ENCODE measurements at regions not wholly inside any gene's neighbourhood (a gene's known extent, or its start where the extent isn't known, plus 50 kb on each side); places are given as distances from the start of the nearest gene placed in this dataset.

DNA sequence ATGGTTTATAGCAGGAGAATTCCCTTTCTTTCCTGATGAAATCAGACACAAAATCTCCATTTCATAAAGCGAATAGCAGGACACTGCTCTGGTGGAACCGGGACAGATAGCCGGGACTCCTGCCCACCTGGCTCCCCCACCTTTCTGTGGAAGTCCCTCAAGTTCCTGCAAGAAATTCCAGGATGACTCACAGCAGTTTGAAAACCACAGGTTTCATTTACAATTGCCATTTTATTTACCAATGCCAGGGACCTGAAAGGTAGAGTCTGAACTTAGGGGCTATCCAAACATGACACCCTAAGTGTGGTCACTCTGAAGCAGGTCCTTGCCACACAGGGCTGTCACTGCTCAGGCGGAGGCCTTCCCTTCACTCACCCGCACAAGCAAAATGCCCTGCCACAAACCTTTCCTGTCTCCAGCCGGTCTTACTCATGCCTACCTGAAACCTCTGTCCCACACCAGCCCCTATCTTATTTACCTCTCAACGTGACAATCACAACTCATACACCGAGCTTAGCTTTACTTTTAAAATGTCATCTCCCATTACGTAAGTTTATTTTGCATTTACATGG lies 63.3 kb upstream of the TAF1L start:
- no peaks in the 10 kb centered on the region; the same call in 1 of the 2 replicates for H3K27me3 ChIP-seq (replicated peaks; ENCODE audit: control insufficient read depth, insufficient read depth, low read length)
- DNase-seq (ENCODE audit: extremely low read depth, insufficient read length): no peak
- no peaks in the 10 kb centered on the region for H3K36me3 ChIP-seq (ENCODE audit: control insufficient read depth, insufficient read depth, low read length)
- TF ChIP-seq, protein P1, sequence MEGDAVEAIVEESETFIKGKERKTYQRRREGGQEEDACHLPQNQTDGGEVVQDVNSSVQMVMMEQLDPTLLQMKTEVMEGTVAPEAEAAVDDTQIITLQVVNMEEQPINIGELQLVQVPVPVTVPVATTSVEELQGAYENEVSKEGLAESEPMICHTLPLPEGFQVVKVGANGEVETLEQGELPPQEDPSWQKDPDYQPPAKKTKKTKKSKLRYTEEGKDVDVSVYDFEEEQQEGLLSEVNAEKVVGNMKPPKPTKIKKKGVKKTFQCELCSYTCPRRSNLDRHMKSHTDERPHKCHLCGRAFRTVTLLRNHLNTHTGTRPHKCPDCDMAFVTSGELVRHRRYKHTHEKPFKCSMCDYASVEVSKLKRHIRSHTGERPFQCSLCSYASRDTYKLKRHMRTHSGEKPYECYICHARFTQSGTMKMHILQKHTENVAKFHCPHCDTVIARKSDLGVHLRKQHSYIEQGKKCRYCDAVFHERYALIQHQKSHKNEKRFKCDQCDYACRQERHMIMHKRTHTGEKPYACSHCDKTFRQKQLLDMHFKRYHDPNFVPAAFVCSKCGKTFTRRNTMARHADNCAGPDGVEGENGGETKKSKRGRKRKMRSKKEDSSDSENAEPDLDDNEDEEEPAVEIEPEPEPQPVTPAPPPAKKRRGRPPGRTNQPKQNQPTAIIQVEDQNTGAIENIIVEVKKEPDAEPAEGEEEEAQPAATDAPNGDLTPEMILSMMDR (IDR thresholded peaks at IDR 0.05; ENCODE audit: insufficient read depth, low read length, poor library complexity, severe bottlenecking): no peak
- no peak overlapping the region for H3K4me3 ChIP-seq (replicated peaks; ENCODE audit: low read depth, low read length)

DNA sequence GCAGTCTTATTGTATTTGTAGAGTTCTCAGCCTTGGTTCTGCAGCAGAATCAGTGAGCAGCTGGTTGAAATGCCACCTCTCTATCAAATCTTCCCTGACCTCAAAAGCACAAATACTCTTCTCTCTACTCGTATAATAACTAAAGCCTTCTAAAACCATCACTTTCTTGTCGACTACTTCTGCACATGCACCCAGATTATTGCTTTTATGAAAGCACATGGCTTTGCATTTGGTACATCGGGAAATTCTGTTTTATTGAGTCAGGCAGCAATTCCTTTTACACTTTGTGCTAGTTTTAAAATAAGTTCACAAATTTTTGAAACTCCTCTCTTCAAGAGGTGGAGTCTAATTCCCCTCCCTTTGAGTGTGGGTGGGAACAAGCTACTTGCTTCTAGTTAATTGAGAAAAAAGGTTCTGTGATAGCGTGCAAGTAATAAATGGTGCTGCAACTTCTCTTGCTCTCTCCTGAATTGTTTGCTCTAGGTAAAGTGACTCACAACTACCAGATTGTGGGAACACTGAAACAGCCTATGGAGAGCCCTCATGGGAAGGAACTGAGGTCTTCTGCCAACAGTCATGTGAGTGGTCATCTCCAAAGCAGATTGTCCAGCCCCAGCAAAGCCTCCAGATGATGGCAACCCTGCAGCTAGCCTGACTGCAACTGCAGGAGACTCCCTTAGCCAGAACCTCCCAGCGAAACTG lies 66.0 kb upstream of the TAF1L start:
- DNase-seq (ENCODE audit: extremely low read depth, insufficient read length): no peak
- Histone ChIP-seq H3K27me3 (replicated peaks; ENCODE audit: control insufficient read depth, insufficient read depth, low read length) (no peaks in the 10 kb centered on the region; the same call in 1 of the 2 replicates), H3K4me3 (replicated peaks; ENCODE audit: low read depth, low read length) (no peak overlapping the region), H3K36me3 (ENCODE audit: control insufficient read depth, insufficient read depth, low read length) (no peaks in the 10 kb centered on the region)
- TF ChIP-seq, protein P1 (IDR thresholded peaks at IDR 0.05; ENCODE audit: insufficient read depth, low read length, poor library complexity, severe bottlenecking): no peak

DNA sequence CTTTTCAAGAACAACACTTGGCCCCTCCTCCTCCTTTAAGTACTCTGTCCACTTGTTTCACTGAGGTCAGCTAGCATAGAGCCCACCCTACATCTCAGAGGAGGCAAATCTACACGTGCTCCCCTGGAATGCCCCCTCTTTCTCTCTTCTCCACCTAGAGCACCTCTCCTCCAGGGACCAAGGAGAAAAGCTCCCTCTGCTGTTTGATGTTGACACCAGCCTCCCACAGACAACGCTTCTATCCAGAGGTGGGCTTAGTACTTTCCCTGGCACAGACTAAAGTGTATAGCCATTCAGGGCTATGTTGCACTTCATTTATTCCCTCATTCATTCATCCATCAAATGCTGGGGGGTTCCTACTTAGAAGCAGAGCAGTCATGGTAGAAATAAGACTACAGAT lies 68.2 kb upstream of the TAF1L start:
- H3K27me3 ChIP-seq (replicated peaks; ENCODE audit: control insufficient read depth, insufficient read depth, low read length): no peaks in the 10 kb centered on the region
- no peaks in the 10 kb centered on the region for H3K36me3 ChIP-seq (ENCODE audit: control insufficient read depth, insufficient read depth, low read length)
- no peak for DNase-seq (ENCODE audit: extremely low read depth, insufficient read length)
- H3K4me3 ChIP-seq (replicated peaks; ENCODE audit: low read depth, low read length): no peak overlapping the region
- TF ChIP-seq, protein P1 (IDR thresholded peaks at IDR 0.05; ENCODE audit: insufficient read depth, low read length, poor library complexity, severe bottlenecking): peak; percentile 34

DNA sequence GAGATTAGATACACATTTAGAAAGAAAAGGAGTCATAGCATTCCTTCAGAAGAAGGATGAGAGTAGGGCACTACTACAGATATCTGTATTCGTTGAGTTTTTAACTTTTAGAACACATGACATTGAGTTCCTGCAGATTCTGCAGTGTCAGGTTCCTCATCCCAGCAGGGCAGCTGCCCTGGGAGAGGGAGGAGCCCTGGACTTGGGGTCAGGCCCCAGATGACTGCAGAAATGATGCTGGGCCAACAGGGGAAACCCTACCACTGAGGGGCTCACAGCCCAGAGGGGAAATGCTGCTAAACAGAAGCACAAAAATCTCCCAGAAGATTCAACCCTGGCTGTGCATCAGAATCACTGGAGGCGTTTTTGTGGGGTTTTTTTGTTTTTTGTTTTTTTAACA lies 68.9 kb upstream of the TAF1L start:
- H3K27me3 ChIP-seq (replicated peaks; ENCODE audit: control insufficient read depth, insufficient read depth, low read length): no peaks in the 10 kb centered on the region
- no peak overlapping the region for H3K4me3 ChIP-seq (replicated peaks; ENCODE audit: low read depth, low read length)
- DNase-seq (ENCODE audit: extremely low read depth, insufficient read length): no peak
- TF ChIP-seq, protein P1 (IDR thresholded peaks at IDR 0.05; ENCODE audit: insufficient read depth, low read length, poor library complexity, severe bottlenecking): no peak
- H3K36me3 ChIP-seq (ENCODE audit: control insufficient read depth, insufficient read depth, low read length): no peaks in the 10 kb centered on the region

DNA sequence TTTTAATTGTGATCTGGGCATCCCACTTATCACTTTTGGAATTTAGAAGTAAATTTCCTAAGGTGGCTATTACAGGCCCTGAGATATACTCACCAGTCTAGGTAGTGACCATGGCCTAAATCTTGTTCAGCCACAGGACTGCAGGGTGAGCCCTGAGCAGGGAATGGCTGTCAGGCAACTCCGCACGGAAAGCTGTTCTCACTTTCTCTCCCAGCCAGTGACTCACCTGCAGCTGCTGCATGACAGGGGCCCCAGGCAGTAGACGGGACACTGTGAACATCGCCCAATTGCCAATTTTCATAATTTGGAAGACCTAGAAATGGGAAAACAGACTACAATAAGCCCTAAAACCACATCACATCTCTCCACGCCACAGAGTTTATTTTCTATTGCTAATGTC lies 69.6 kb upstream of the TAF1L start:
- Histone ChIP-seq H3K27me3 (replicated peaks; ENCODE audit: control insufficient read depth, insufficient read depth, low read length) (no peaks in the 10 kb centered on the region), H3K4me3 (replicated peaks; ENCODE audit: low read depth, low read length) (no peak overlapping the region), H3K36me3 (ENCODE audit: control insufficient read depth, insufficient read depth, low read length) (no peaks in the 10 kb centered on the region)
- DNase-seq (ENCODE audit: extremely low read depth, insufficient read length): no peak
- TF ChIP-seq, protein P1 (IDR thresholded peaks at IDR 0.05; ENCODE audit: insufficient read depth, low read length, poor library complexity, severe bottlenecking): no peak

All from GM06990 (cell line).